NCI-H510A (cell line): ENCODE measurements at regions not wholly inside any gene's neighbourhood (a gene's known extent, or its start where the extent isn't known, plus 50 kb on each side); places are given as distances from the start of the nearest gene placed in this dataset.

ENCODE experiments used
- DNase-seq: peaks from one replicate; lab custom pipeline; 2025; lab: John Stamatoyannopoulos, UW

- no peak for DNase-seq
These were observed 169.7 kb downstream of the IGLL1 start for GRCh38 chr22:23410411-23410810.

- no peak for DNase-seq
These were observed 170.1 kb downstream of the IGLL1 start for GRCh38 chr22:23409976-23410375.

- no peak for DNase-seq
These were observed 171.8 kb downstream of the IGLL1 start for GRCh38 chr22:23408321-23408720.

- no peak for DNase-seq
These were observed 174.7 kb downstream of the IGLL1 start for GRCh38 chr22:23405366-23405851.

GRCh38 chr22:23404689-23405365 lies 175.3 kb downstream of the IGLL1 start:
- no peak for DNase-seq

GRCh38 chr22:23403720-23404688 lies 176.1 kb downstream of the IGLL1 start:
- DNase-seq = no peak

- DNase-seq = no peak
These were observed 176.9 kb downstream of the IGLL1 start for GRCh38 chr22:23403152-23403719.

- DNase-seq = peak; percentile 77
These were observed 177.6 kb downstream of the IGLL1 start for GRCh38 chr22:23402275-23403151.

GRCh38 chr22:23401910-23402274 lies 178.2 kb downstream of the IGLL1 start:
- DNase-seq = no peak

GRCh38 chr22:23401111-23401909 lies 178.8 kb downstream of the IGLL1 start:
- DNase-seq = no peak

GRCh38 chr22:23400286-23400981 lies 179.7 kb downstream of the IGLL1 start:
- DNase-seq = no peak

GRCh38 chr22:23399367-23400285 lies 180.5 kb downstream of the IGLL1 start:
- DNase-seq = no peak

GRCh38 chr22:23398701-23399366 lies 181.3 kb downstream of the IGLL1 start:
- DNase-seq = no peak

GRCh38 chr22:23397613-23398567 lies 182.2 kb downstream of the IGLL1 start:
- DNase-seq = no peak

- DNase-seq = no peak
These were observed 183.0 kb downstream of the IGLL1 start for GRCh38 chr22:23397008-23397612.

GRCh38 chr22:23396362-23397007 lies 183.6 kb downstream of the IGLL1 start:
- no peak for DNase-seq
